CD14-positive monocyte (primary cell): ENCODE measurements at regions not wholly inside any gene's neighbourhood (a gene's known extent, or its start where the extent isn't known, plus 50 kb on each side); places are given as distances from the start of the nearest gene placed in this dataset.
A peak's percentile ranks its signal among the peaks of the same experiment; 100 is the strongest.

ENCODE experiments used
- DNase-seq, 3 donors: peaks; one replicate each; pipeline ENCODE4 v3.0.0-alpha.2; 2011 to 2022
- H2AFZ ChIP-seq: 2 replicates; pipeline ENCODE4 v1.6.0; 2012; ENCODE audit warnings: mild to moderate bottlenecking, low read depth, low read length, inconsistent platforms; ENCODE audit not compliant: insufficient read depth, poor library complexity, severe bottlenecking
- H3K27ac ChIP-seq, 2 donors: 1 replicate in 1 of 2; 2 replicates in 1 of 2; pipeline ENCODE4 v1.5.1; 2012 to 2013; ENCODE audit warnings: low read length in 2 of 2, control low read depth in 1 of 2, inconsistent platforms in 1 of 2, low read depth in 1 of 2, mild to moderate bottlenecking in 1 of 2
- H3K27me3 ChIP-seq, 2 donors: one replicate each; pipeline versions ENCODE4 v1.6.0 to v1.6.1; 2011 to 2013; ENCODE audit warnings: low read length in 2 of 2; ENCODE audit not compliant: control insufficient read depth in 2 of 2, insufficient read depth in 2 of 2
- H3K36me3 ChIP-seq, 2 donors: replicated peaks in 1 of 2; 1 replicate in 1 of 2; 2 replicates in 1 of 2; pipeline versions ENCODE4 v1.5.1 to v1.6.1; 2012 to 2013; ENCODE audit warnings: low read length in 2 of 2, control low read depth in 1 of 2, inconsistent platforms in 1 of 2, mild to moderate bottlenecking in 1 of 2; ENCODE audit not compliant: insufficient read depth in 2 of 2, control insufficient read depth in 1 of 2
- H3K4me1 ChIP-seq, 2 donors: 1 replicate in 1 of 2; 2 replicates in 1 of 2; pipeline versions ENCODE4 v1.5.1 to v1.6.1; 2012 to 2013; ENCODE audit warnings: low read length in 2 of 2, control low read depth in 1 of 2, inconsistent platforms in 1 of 2, mild to moderate bottlenecking in 1 of 2, moderate library complexity in 1 of 2; ENCODE audit not compliant: insufficient read depth in 2 of 2, control insufficient read depth in 1 of 2
- H3K4me2 ChIP-seq: replicated peaks from 2 replicates; pipeline ENCODE3; 2012; ENCODE audit warnings: low read length, moderate library complexity, mild to moderate bottlenecking; ENCODE audit not compliant: poor library complexity, severe bottlenecking; ENCODE audit errors: extremely low read depth
- H3K4me3 ChIP-seq, 3 experiments: fragments of 200-600 bp in 1 of 3; sonication (generic) in 1 of 3; replicated peaks in 1 of 3; 1 replicate in 2 of 3; 2 replicates in 1 of 3; pipeline ENCODE4 v1.5.1; 2011 to 2013; ENCODE audit warnings: low read length in 3 of 3, mild to moderate bottlenecking in 3 of 3, control low read depth in 2 of 3, low read depth in 2 of 3, inconsistent platforms in 1 of 3, moderate library complexity in 1 of 3
- H3K79me2 ChIP-seq: 2 replicates; pipeline ENCODE4 v1.6.0; 2012; ENCODE audit warnings: mild to moderate bottlenecking, control low read depth, inconsistent platforms, low read length, moderate library complexity; ENCODE audit not compliant: insufficient read depth
- H3K9ac ChIP-seq: 2 replicates; pipeline ENCODE4 v1.6.0; 2017; ENCODE audit warnings: low read length, mild to moderate bottlenecking; ENCODE audit not compliant: insufficient read depth, poor library complexity, severe bottlenecking
- H3K9me3 ChIP-seq, 2 donors: replicated peaks in 1 of 2; 1 replicate in 1 of 2; 2 replicates in 1 of 2; pipeline versions ENCODE4 v1.5.1 to v1.6.1; 2012 to 2013; ENCODE audit warnings: low read length in 2 of 2, control low read depth in 1 of 2; ENCODE audit not compliant: control insufficient read depth in 1 of 2, insufficient read depth in 1 of 2
- H4K20me1 ChIP-seq: 2 replicates; pipeline ENCODE4 v1.6.0; 2012; ENCODE audit warnings: mild to moderate bottlenecking, low read length, control low read depth, moderate library complexity; ENCODE audit not compliant: insufficient read depth
- H3K27ac Mint-ChIP-seq, 7 donors: one replicate each; pipeline ENCODE4 v1.8.0; 2020; ENCODE audit warnings: mild to moderate bottlenecking in 7 of 7, mixed read lengths in 7 of 7, moderate library complexity in 6 of 7, inconsistent platforms in 2 of 7
- H3K27me3 Mint-ChIP-seq, 3 donors: one replicate each; pipeline ENCODE4 v1.8.0; 2021 to 2022; ENCODE audit warnings: low read depth in 3 of 3, mild to moderate bottlenecking in 3 of 3, mixed read lengths in 3 of 3, moderate library complexity in 3 of 3, inconsistent platforms in 1 of 3
- H3K36me3 Mint-ChIP-seq, 2 donors: one replicate each; pipeline ENCODE4 v1.8.0; 2020; ENCODE audit warnings: mixed read lengths in 2 of 2, inconsistent platforms in 1 of 2, mild to moderate bottlenecking in 1 of 2
- H3K4me1 Mint-ChIP-seq: one replicate; pipeline ENCODE4 v1.8.0; 2020; ENCODE audit warnings: mild to moderate bottlenecking, mixed read lengths
- H3K4me3 Mint-ChIP-seq, 2 donors: one replicate each; pipeline ENCODE4 v1.8.0; 2020; ENCODE audit warnings: mild to moderate bottlenecking in 2 of 2, mixed read lengths in 2 of 2, moderate library complexity in 1 of 2
- H3K9me3 Mint-ChIP-seq, 7 donors: one replicate each; pipeline ENCODE4 v1.8.0; 2020 to 2022; ENCODE audit warnings: mixed read lengths in 7 of 7, mild to moderate bottlenecking in 6 of 7, moderate library complexity in 6 of 7, inconsistent platforms in 2 of 7
- WGBS: methylation state at CpG from one replicate; pipeline ENCODE4 v1.1.5; 2013; ENCODE audit warnings: missing lambda C conversion rate; ENCODE audit not compliant: insufficient coverage; 5-methylcytosine and 5-hydroxymethylcytosine counted together
- intact Hi-C, 2 donors: fragments of 100-400 bp; cut with micrococcal nuclease; formaldehyde crosslinking; loops; one replicate each; pipeline versions ENCODE4 v1.15.0 to v1.15.1; 2023
- TF ChIP-seq, protein P1 (sequence below): fragments of 200-600 bp; IDR thresholded peaks from one replicate; pipeline ENCODE4 v1.8.0; 2022; ENCODE audit warnings: antibody characterized with exemption, mild to moderate bottlenecking

- Histone ChIP-seq H3K4me1 (no peaks in the 10 kb centered on the region), H4K20me1 (no peaks in the 10 kb centered on the region), H3K9me3 (no peaks in the 10 kb centered on the region), H3K9ac (no peak overlapping the region), H2AFZ (no peak overlapping the region), H3K4me2 (no peak overlapping the region), H3K27ac (no peak overlapping the region), H3K79me2 (no peaks in the 10 kb centered on the region), H3K36me3 (no peaks in the 10 kb centered on the region), H3K27me3 (no peaks in the 10 kb centered on the region), H3K4me3 (no peak overlapping the region)
- WGBS, result 100% methylated on average over 2 of the region's 5 CpGs
- H3K36me3 Mint-ChIP-seq, result no peaks in the 10 kb centered on the region
- H3K27me3 Mint-ChIP-seq, result peaks cover 0 to 2% (median 0%) of the 10 kb centered on the region in 3 donors
- TF ChIP-seq, protein P1, sequence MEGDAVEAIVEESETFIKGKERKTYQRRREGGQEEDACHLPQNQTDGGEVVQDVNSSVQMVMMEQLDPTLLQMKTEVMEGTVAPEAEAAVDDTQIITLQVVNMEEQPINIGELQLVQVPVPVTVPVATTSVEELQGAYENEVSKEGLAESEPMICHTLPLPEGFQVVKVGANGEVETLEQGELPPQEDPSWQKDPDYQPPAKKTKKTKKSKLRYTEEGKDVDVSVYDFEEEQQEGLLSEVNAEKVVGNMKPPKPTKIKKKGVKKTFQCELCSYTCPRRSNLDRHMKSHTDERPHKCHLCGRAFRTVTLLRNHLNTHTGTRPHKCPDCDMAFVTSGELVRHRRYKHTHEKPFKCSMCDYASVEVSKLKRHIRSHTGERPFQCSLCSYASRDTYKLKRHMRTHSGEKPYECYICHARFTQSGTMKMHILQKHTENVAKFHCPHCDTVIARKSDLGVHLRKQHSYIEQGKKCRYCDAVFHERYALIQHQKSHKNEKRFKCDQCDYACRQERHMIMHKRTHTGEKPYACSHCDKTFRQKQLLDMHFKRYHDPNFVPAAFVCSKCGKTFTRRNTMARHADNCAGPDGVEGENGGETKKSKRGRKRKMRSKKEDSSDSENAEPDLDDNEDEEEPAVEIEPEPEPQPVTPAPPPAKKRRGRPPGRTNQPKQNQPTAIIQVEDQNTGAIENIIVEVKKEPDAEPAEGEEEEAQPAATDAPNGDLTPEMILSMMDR, result no peak
- H3K4me3 Mint-ChIP-seq, result no peak overlapping the region
- H3K4me1 Mint-ChIP-seq, result peaks cover 6% of the 10 kb centered on the region
- no peak for DNase-seq
- H3K9me3 Mint-ChIP-seq, result peaks cover 0 to 5% (median 2%) of the 10 kb centered on the region in 7 donors
- H3K27ac Mint-ChIP-seq, result peak overlapping the region in 1 of 7 donors; percentile 3
- intact Hi-C loops, result no loop called here
These were observed 117.2 kb downstream of the TMEM144 start for GRCh38 chr4:158327525-158327924.

GRCh38 chr4:158331863-158332262 lies 121.6 kb downstream of the TMEM144 start:
- no peaks in the 10 kb centered on the region for H3K27me3 Mint-ChIP-seq
- no peaks in the 10 kb centered on the region for H4K20me1 ChIP-seq
- no peaks in the 10 kb centered on the region for H3K4me1 ChIP-seq
- no peak overlapping the region for H3K27ac ChIP-seq
- H3K9ac ChIP-seq, result no peak overlapping the region
- H3K79me2 ChIP-seq, result no peaks in the 10 kb centered on the region
- H3K4me3 ChIP-seq, result no peak overlapping the region
- no peak overlapping the region for H2AFZ ChIP-seq
- no peaks in the 10 kb centered on the region for H3K27me3 ChIP-seq
- intact Hi-C loops, result no loop called here
- TF ChIP-seq, protein P1, result no peak
- no peaks in the 10 kb centered on the region for H3K36me3 ChIP-seq
- H3K9me3 Mint-ChIP-seq, result peaks cover 0 to 8% (median 2%) of the 10 kb centered on the region in 7 donors
- H3K27ac Mint-ChIP-seq, result no peak overlapping the region
- H3K4me3 Mint-ChIP-seq, result no peak overlapping the region
- DNase-seq, result no peak
- no peaks in the 10 kb centered on the region for H3K9me3 ChIP-seq
- no peak overlapping the region for H3K4me2 ChIP-seq
- H3K4me1 Mint-ChIP-seq, result peaks cover 6% of the 10 kb centered on the region
- no peaks in the 10 kb centered on the region for H3K36me3 Mint-ChIP-seq
